SK-N-SH (cell line): ENCODE measurements at regions not wholly inside any gene's neighbourhood (a gene's known extent, or its start where the extent isn't known, plus 50 kb on each side); places are given as distances from the start of the nearest gene placed in this dataset.
A peak's percentile ranks its signal among the peaks of the same experiment; 100 is the strongest.

ENCODE experiments used
- CTCF ChIA-PET: fragments of 300-600, 350-600 bp; formaldehyde crosslinking; extraction: SDS; loops from one replicate; lab custom pipeline; 2021; lab: Yijun Ruan, JAX
- POLR2A ChIA-PET: fragments of 350-600 bp; sonication (Branson Sonifier 250); formaldehyde crosslinking; extraction: SDS; loops from one replicate; lab custom pipeline; 2020; ENCODE audit warnings: antibody characterized with exemption, inconsistent platforms; lab: Yijun Ruan, JAX
- DNase-seq: peaks from one replicate; pipeline ENCODE4 v3.0.0; 2012
- H2AFZ ChIP-seq: fragments of 200-600 bp; sonication (generic); 2 replicates; pipeline ENCODE4 v1.8.1; 2016; ENCODE audit warnings: antibody characterized with exemption, mild to moderate bottlenecking, low read depth
- H3F3A ChIP-seq: fragments of 200-600 bp; sonication (generic); replicated peaks from 2 replicates; pipeline ENCODE3; 2016; ENCODE audit warnings: antibody characterized with exemption, mild to moderate bottlenecking; ENCODE audit not compliant: insufficient read depth
- H3K27ac ChIP-seq, 2 experiments: fragments of 200-500 bp in 1 of 2; fragments of 200-600 bp in 1 of 2; sonication (Bioruptor generic) in 1 of 2; sonication (generic), shearing (Covaris generic) in 1 of 2; 2 replicates each; pipeline versions ENCODE4 v1.5.1 to v1.6.1; 2014 to 2016; ENCODE audit warnings: low read depth in 2 of 2, inconsistent platforms in 1 of 2, low read length in 1 of 2, mild to moderate bottlenecking in 1 of 2, mixed read lengths in 1 of 2
- H3K27me3 ChIP-seq: fragments of 200-600 bp; sonication (generic), shearing (Covaris generic); 2 replicates; pipeline ENCODE4 v1.6.1; 2016; ENCODE audit warnings: mixed run types; ENCODE audit not compliant: insufficient read depth
- H3K36me3 ChIP-seq, 2 experiments: fragments of 200-500 bp in 1 of 2; fragments of 200-600 bp in 1 of 2; sonication (Bioruptor generic) in 1 of 2; sonication (generic) in 1 of 2; replicated peaks in 1 of 2; 2 replicates each; pipeline versions ENCODE3 to v1.5.1; 2014 to 2016; ENCODE audit warnings: low read length in 1 of 2, mild to moderate bottlenecking in 1 of 2; ENCODE audit not compliant: insufficient read depth in 2 of 2, control insufficient read depth in 1 of 2
- H3K4me1 ChIP-seq, 2 experiments: fragments of 200-500 bp in 1 of 2; fragments of 200-600 bp in 1 of 2; sonication (Bioruptor generic) in 1 of 2; sonication (generic), shearing (Covaris generic) in 1 of 2; 2 replicates each; pipeline versions ENCODE4 v1.5.1 to v1.6.1; 2014 to 2016; ENCODE audit warnings: low read depth in 1 of 2, low read length in 1 of 2, mixed run types in 1 of 2; ENCODE audit not compliant: insufficient read depth in 2 of 2, control insufficient read depth in 1 of 2
- H3K4me2 ChIP-seq: fragments of 200-600 bp; sonication (generic), shearing (Covaris generic); 2 replicates; pipeline ENCODE4 v1.6.1; 2017; ENCODE audit warnings: mixed run types
- H3K4me3 ChIP-seq, 2 experiments: fragments of 200-500 bp in 1 of 2; fragments of 200-600 bp in 1 of 2; sonication (Bioruptor generic) in 1 of 2; sonication (generic), shearing (Covaris generic) in 1 of 2; 2 replicates each; pipeline versions ENCODE4 v1.5.1 to v1.8.1; 2014 to 2016; ENCODE audit warnings: low read depth in 2 of 2, inconsistent platforms in 1 of 2, low read length in 1 of 2, mild to moderate bottlenecking in 1 of 2, mixed read lengths in 1 of 2, moderate library complexity in 1 of 2
- H3K79me2 ChIP-seq: fragments of 200-600 bp; sonication (generic); 2 replicates; pipeline ENCODE4 v1.8.1; 2017; ENCODE audit warnings: mild to moderate bottlenecking; ENCODE audit not compliant: insufficient read depth
- H3K9ac ChIP-seq: fragments of 200-600 bp; sonication (generic); 2 replicates; pipeline ENCODE4 v1.6.1; 2017; ENCODE audit warnings: mixed run types
- H3K9me2 ChIP-seq: fragments of 200-600 bp; sonication (generic); 2 replicates; pipeline ENCODE4 v1.6.1; 2017; ENCODE audit warnings: mixed run types
- H3K9me3 ChIP-seq: fragments of 200-600 bp; sonication (generic); 2 replicates; pipeline ENCODE4 v1.6.1; 2017; ENCODE audit warnings: mixed run types, mild to moderate bottlenecking, moderate library complexity
- H4K20me1 ChIP-seq: fragments of 200-600 bp; sonication (generic); 2 replicates; pipeline ENCODE4 v1.6.1; 2017; ENCODE audit warnings: mild to moderate bottlenecking, mixed run types; ENCODE audit not compliant: insufficient read depth
- CHD2 ChIP-seq: fragments of 150-350 bp; IDR thresholded peaks from 2 replicates; pipeline ENCODE4 v1.6.1; 2018; ENCODE audit warnings: low read length; ENCODE audit not compliant: partially characterized antibody
- EZH2phosphoT487 ChIP-seq: fragments of 200-600 bp; sonication (generic); IDR thresholded peaks from 2 replicates; pipeline ENCODE4 v1.6.1; 2017; ENCODE audit warnings: low read depth, mixed run types, mild to moderate bottlenecking, antibody characterized with exemption, moderate library complexity, borderline replicate concordance
- FOSL2 ChIP-seq: IDR thresholded peaks from 2 replicates; pipeline ENCODE4 v1.4.0; 2012; ENCODE audit warnings: low read depth, mild to moderate bottlenecking, moderate library complexity, borderline replicate concordance
- FOXJ3 ChIP-seq: sonication (generic); formaldehyde crosslinking; IDR thresholded peaks from 2 replicates; pipeline ENCODE4 v1.5.1; 2020; ENCODE audit warnings: mild to moderate bottlenecking, missing genetic modification reagents
- FOXM1 ChIP-seq: IDR thresholded peaks from 2 replicates; pipeline ENCODE4 v1.4.0; 2012; ENCODE audit warnings: low read depth, mild to moderate bottlenecking
- GABPA ChIP-seq: IDR thresholded peaks from 2 replicates; pipeline ENCODE4 v1.4.0; 2012; ENCODE audit warnings: low read depth, mild to moderate bottlenecking
- GATA2 ChIP-seq: sonication (generic); formaldehyde crosslinking; IDR thresholded peaks from 2 replicates; pipeline ENCODE4 v1.5.0; 2020; ENCODE audit warnings: mild to moderate bottlenecking, missing genetic modification reagents
- MEF2A ChIP-seq: IDR thresholded peaks from 2 replicates; pipeline ENCODE4 v1.4.0; 2012; ENCODE audit warnings: low read depth, borderline replicate concordance
- MXI1 ChIP-seq: IDR thresholded peaks from 2 replicates; pipeline ENCODE4 v1.6.1; 2012; ENCODE audit warnings: mild to moderate bottlenecking, low read depth, low read length, improper control_type of control experiment
- NRF1 ChIP-seq: IDR thresholded peaks from 2 replicates; pipeline ENCODE4 v1.6.1; 2012; ENCODE audit warnings: low read depth, mild to moderate bottlenecking, low read length
- POLR2AphosphoS5 ChIP-seq: IDR thresholded peaks from 2 replicates; pipeline ENCODE4 v1.6.1; 2012; ENCODE audit warnings: low read depth, low read length
- RAD21 ChIP-seq: IDR thresholded peaks from 2 replicates; pipeline ENCODE4 v1.6.1; 2012; ENCODE audit warnings: mild to moderate bottlenecking, low read length
- RCOR1 ChIP-seq: fragments of 150-350 bp; IDR thresholded peaks from 2 replicates; pipeline ENCODE4 v1.6.1; 2017; ENCODE audit warnings: antibody characterized with exemption, low read length
- REST ChIP-seq: IDR thresholded peaks from 2 replicates; pipeline ENCODE4 v1.6.1; 2012; ENCODE audit warnings: mild to moderate bottlenecking, low read depth, low read length, moderate library complexity
- RFX5 ChIP-seq: IDR thresholded peaks from 2 replicates; pipeline ENCODE4 v1.6.1; 2012; ENCODE audit warnings: mild to moderate bottlenecking, improper control_type of control experiment, low read length
- SMC3 ChIP-seq: IDR thresholded peaks from 2 replicates; pipeline ENCODE4 v1.6.1; 2012; ENCODE audit warnings: low read depth, low read length, improper control_type of control experiment
- TAF1 ChIP-seq: IDR thresholded peaks from 2 replicates; pipeline ENCODE4 v1.6.1; 2012; ENCODE audit warnings: low read depth, mild to moderate bottlenecking, low read length, moderate library complexity, borderline replicate concordance
- TCF12 ChIP-seq: IDR thresholded peaks from 2 replicates; pipeline ENCODE4 v1.4.0; 2012
- YY1 ChIP-seq: IDR thresholded peaks from 2 replicates; pipeline ENCODE4 v1.4.0; 2012; ENCODE audit warnings: low read depth, mild to moderate bottlenecking
- ZBTB33 ChIP-seq: IDR thresholded peaks from 2 replicates; pipeline ENCODE4 v1.4.0; 2012; ENCODE audit warnings: low read depth, borderline replicate concordance
- WGBS: methylation state at CpG from one replicate; pipeline ENCODE4 v1.1.6; 2017; ENCODE audit warnings: low lambda C conversion rate; 5-methylcytosine and 5-hydroxymethylcytosine counted together

- Histone ChIP-seq H3K4me3 (no peak overlapping the region), H3K9me3 (no peaks in the 10 kb centered on the region), H3K4me2 (no peak overlapping the region), H3K36me3 (no peaks in the 10 kb centered on the region), H3F3A (peaks cover 24% of the 10 kb centered on the region), H3K27ac (peak overlapping the region in 1 of 2 experiments; percentile 75; a peak in 2 of 4 replicates), H3K9me2 (no peaks in the 10 kb centered on the region), H4K20me1 (no peaks in the 10 kb centered on the region), H2AFZ (no peak overlapping the region), H3K4me1 (peaks cover 0 to 26% of the 10 kb centered on the region in 2 experiments; a peak in 3 of 4 replicates), H3K79me2 (no peaks in the 10 kb centered on the region), H3K9ac (no peak overlapping the region), H3K27me3 (no peaks in the 10 kb centered on the region)
- ChIA-PET CTCF (interaction anchor here (1.1 kb wide), 1 partner anchor 11 kb away, joined by 3 read pairs; no protein-coding TSS in a partner anchor), POLR2A (no interaction called here)
- no peak for DNase-seq
- 81% methylated on average over 3 of the region's 3 CpGs for WGBS
- TF ChIP-seq RCOR1, result no peak
- no peak for TF ChIP-seq MEF2A
- TF ChIP-seq SMC3, result no peak
- no peak for TF ChIP-seq FOXJ3
- no peak for TF ChIP-seq TCF12
- no peak for TF ChIP-seq TAF1
- TF ChIP-seq GATA2, result no peak
- no peak for TF ChIP-seq EZH2phosphoT487
- TF ChIP-seq CHD2, result no peak
- TF ChIP-seq MXI1, result no peak
- TF ChIP-seq ZBTB33, result no peak
- TF ChIP-seq NRF1, result no peak
- TF ChIP-seq YY1, result no peak
- TF ChIP-seq RAD21, result no peak
- no peak for TF ChIP-seq GABPA
- no peak for TF ChIP-seq FOSL2
- no peak for TF ChIP-seq FOXM1
- no peak for TF ChIP-seq REST
- no peak for TF ChIP-seq POLR2AphosphoS5
- no peak for TF ChIP-seq RFX5
Measured at GRCh38 chr1:162985816-162986435, 83.2 kb upstream of the RGS4 start.
